ENCODE measurements at regions not wholly inside any gene's neighbourhood (a gene's known extent, or its start where the extent isn't known, plus 50 kb on each side); places are given as distances from the start of the nearest gene placed in this dataset.

DNA sequence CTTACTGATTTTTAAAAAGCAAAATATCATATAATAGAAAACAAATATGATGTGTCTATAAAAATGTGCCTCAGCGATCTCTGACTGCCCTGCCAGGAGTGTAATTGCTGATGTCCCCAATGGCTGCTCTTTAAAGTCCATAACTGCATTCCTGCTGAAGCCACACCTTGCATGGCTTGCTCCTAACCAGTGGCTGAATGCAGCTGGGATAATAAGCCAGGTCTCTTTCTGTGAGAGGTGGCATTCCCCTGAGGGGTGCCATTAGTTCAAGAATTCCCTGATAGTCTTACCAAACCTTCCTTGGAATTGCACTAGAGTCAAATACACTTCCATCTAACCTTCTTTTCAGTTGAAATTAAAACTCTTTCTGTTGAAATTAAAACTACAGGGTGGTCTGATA, 125.8 kb upstream of the ZNF804A start:
- no peak overlapping the region for H3K4me3 ChIP-seq (ENCODE audit: low read depth, low read length)
- no peak for DNase-seq (ENCODE audit: low read depth)
- TF ChIP-seq, protein P1, sequence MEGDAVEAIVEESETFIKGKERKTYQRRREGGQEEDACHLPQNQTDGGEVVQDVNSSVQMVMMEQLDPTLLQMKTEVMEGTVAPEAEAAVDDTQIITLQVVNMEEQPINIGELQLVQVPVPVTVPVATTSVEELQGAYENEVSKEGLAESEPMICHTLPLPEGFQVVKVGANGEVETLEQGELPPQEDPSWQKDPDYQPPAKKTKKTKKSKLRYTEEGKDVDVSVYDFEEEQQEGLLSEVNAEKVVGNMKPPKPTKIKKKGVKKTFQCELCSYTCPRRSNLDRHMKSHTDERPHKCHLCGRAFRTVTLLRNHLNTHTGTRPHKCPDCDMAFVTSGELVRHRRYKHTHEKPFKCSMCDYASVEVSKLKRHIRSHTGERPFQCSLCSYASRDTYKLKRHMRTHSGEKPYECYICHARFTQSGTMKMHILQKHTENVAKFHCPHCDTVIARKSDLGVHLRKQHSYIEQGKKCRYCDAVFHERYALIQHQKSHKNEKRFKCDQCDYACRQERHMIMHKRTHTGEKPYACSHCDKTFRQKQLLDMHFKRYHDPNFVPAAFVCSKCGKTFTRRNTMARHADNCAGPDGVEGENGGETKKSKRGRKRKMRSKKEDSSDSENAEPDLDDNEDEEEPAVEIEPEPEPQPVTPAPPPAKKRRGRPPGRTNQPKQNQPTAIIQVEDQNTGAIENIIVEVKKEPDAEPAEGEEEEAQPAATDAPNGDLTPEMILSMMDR (IDR thresholded peaks at IDR 0.05; ENCODE audit: control insufficient read depth, extremely low read depth, insufficient read depth): no peak

DNA sequence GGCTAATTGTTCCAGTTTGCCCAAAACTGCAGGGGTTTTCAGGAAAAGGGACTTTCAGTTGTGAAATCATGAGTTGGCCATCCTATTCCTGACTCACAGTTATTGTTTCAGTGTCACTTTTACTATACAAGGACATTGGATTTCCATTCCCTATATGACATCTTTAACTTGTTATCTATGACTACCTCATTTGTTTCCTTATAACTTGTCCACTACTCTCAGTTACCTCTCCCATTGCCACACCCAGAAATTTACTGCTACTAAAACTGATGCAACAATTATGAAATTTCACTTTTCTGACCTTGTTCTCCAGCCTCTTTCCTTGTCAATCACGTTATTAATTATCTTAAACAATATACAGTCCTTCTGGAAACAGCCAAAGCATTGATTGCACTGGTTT, 116.5 kb upstream of the ZNF804A start:
- TF ChIP-seq, protein P1 (IDR thresholded peaks at IDR 0.05; ENCODE audit: control insufficient read depth, extremely low read depth, insufficient read depth): no peak
- H3K4me3 ChIP-seq (ENCODE audit: low read depth, low read length): no peak overlapping the region
- no peak for DNase-seq (ENCODE audit: low read depth)

DNA sequence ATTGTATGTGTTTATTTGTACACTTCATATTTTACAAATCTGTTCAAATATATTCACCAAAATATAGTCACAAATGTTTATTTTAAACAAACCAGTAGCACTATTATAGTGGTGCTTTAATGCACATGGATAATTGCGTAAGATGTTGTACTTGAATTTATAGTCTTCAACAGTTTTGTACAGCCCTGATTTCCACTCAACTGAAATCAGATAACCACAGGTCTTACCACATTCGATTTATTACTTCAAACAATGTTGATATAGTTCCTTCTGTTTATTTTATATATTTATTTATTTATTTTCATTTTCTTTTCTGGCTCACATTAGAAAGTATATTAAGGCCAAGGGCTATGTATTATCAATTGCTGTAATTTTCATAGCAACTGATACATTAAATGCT, 99.4 kb upstream of the ZNF804A start:
- TF ChIP-seq, protein P1 (IDR thresholded peaks at IDR 0.05; ENCODE audit: control insufficient read depth, extremely low read depth, insufficient read depth): no peak
- no peak overlapping the region for H3K4me3 ChIP-seq (ENCODE audit: low read depth, low read length)
- peak; percentile 60 for DNase-seq (ENCODE audit: low read depth)

DNA sequence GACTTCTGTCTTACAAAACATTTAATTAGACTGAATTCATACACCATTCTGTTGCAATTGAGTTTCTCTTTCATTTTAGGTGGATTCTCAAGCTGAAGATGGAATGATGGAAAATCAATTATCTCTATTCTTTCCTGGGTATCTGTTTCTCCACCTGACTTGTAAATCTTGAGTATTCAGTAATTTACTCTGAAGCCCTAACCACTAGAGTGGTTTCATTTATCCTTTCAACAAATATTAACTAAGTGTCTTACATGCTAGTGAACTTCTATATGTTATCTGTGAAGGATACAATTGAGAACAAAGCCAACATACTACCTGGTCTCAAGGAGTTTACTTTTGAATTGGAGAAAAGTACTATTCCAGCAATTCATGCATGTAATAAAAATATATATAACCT, 94.1 kb upstream of the ZNF804A start:
- no peak for DNase-seq (ENCODE audit: low read depth)
- H3K4me3 ChIP-seq (ENCODE audit: low read depth, low read length): no peak overlapping the region
- TF ChIP-seq, protein P1 (IDR thresholded peaks at IDR 0.05; ENCODE audit: control insufficient read depth, extremely low read depth, insufficient read depth): no peak

DNA sequence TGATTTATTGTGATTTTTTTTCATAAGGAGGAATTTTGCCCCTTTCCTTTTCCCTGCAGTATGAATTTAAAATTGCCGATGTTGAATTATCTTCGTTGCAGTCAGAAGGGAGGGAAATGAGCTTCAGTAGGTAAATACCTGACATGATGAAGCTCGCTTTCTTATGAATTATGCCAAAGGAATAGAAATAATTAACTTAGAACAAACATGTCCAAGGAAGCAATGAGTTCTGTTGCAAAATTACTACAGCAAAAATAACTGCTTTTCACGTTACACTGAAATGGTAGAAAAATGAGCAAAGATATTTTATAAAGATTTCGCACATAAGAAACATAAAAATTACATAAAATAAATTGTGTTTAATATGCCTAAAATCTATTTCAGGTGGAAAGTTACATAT, 91.1 kb upstream of the ZNF804A start:
- no peak for DNase-seq (ENCODE audit: low read depth)
- no peak overlapping the region for H3K4me3 ChIP-seq (ENCODE audit: low read depth, low read length)
- TF ChIP-seq, protein P1 (IDR thresholded peaks at IDR 0.05; ENCODE audit: control insufficient read depth, extremely low read depth, insufficient read depth): no peak

DNA sequence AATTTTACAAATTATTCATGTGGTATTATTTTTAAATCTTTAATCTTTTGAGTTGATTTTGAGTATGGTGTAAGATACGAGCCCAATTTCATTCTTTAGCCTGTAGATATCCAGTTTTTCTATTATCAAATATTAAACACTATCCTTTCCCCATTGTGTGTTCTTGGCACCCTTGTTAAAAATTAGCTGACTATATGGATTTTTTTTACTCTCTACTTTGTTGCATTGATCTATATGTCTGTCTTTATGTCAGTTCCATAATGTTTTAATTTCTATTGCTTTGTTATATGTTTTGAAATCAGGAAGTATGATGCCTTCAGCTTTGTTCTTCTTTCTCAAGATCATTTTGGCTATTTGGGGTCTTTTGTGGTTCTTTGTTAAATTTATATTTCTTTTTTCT, 80.9 kb upstream of the ZNF804A start:
- DNase-seq (ENCODE audit: low read depth): no peak
- H3K4me3 ChIP-seq (ENCODE audit: low read depth, low read length): no peak overlapping the region
- TF ChIP-seq, protein P1 (IDR thresholded peaks at IDR 0.05; ENCODE audit: control insufficient read depth, extremely low read depth, insufficient read depth): no peak

DNA sequence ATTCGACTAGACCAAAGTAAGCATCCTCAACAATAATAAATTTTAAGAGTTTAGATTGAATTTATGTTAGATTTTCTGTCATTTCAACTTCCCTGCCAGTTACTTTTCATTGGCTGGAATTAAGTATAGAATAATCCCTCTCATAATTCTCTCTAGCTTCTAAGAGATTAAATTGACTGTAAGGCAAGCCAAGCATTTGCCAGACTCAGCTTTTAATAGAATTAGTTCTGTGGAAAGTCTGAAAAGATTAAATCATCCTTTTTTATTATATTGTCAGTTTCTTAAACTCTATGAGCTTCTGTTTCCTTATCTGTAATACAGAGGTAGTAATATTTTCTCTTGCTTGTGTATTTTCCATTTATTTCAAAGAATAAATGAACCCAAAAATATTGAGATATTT, 77.9 kb upstream of the ZNF804A start:
- no peak overlapping the region for H3K4me3 ChIP-seq (ENCODE audit: low read depth, low read length)
- no peak for DNase-seq (ENCODE audit: low read depth)
- TF ChIP-seq, protein P1 (IDR thresholded peaks at IDR 0.05; ENCODE audit: control insufficient read depth, extremely low read depth, insufficient read depth): no peak

Measured in LNCaP clone FGC (cell line).